ENCODE measurements at regions not wholly inside any gene's neighbourhood (a gene's known extent, or its start where the extent isn't known, plus 50 kb on each side); places are given as distances from the start of the nearest gene placed in this dataset.

DNA sequence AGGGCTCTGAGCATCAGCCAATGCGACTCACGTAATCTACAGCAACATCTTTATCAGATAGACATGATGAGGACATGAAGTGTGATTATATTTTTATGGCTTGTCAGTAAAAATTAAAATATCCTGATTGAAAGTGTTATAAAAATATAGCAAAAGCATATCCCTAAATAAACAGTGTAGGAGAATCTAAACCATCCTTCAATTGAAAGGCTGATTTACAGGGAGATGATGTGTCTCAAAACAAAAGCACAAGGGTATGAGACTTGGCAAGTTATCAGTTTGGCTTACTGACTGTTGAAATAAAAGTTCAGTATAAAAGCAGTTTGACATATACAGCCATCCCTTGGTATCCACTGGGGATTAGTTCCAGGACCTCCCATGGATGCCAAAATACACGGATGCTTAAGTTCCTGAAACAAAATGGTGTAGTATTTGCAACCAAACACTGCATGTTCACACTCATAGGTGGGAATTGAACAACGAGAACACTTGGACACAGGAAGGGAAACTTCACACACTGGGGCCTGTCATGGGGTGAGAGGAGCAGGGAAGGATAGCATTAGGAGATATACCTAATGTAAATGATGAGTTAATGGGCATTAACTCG lies 149.9 kb upstream of the MAP1B start:
- Histone ChIP-seq H3K4me1 (no peaks in the 10 kb centered on the region), H3K27me3 (no peaks in the 10 kb centered on the region), H3K9me3 (no peaks in the 10 kb centered on the region), H3K36me3 (no peaks in the 10 kb centered on the region), H3K27ac (no peak overlapping the region), H3K4me3 (no peak overlapping the region)
- no peak for DNase-seq (ENCODE audit: low spot score)
- TF ChIP-seq, protein P1, sequence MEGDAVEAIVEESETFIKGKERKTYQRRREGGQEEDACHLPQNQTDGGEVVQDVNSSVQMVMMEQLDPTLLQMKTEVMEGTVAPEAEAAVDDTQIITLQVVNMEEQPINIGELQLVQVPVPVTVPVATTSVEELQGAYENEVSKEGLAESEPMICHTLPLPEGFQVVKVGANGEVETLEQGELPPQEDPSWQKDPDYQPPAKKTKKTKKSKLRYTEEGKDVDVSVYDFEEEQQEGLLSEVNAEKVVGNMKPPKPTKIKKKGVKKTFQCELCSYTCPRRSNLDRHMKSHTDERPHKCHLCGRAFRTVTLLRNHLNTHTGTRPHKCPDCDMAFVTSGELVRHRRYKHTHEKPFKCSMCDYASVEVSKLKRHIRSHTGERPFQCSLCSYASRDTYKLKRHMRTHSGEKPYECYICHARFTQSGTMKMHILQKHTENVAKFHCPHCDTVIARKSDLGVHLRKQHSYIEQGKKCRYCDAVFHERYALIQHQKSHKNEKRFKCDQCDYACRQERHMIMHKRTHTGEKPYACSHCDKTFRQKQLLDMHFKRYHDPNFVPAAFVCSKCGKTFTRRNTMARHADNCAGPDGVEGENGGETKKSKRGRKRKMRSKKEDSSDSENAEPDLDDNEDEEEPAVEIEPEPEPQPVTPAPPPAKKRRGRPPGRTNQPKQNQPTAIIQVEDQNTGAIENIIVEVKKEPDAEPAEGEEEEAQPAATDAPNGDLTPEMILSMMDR (IDR thresholded peaks at IDR 0.05) = no peak

- no peak for DNase-seq (ENCODE audit: low spot score)
- TF ChIP-seq, protein P1 (IDR thresholded peaks at IDR 0.05) = no peak
Measured at GRCh38 chr5:71960195-71960594, 147.1 kb upstream of the MAP1B start.

GRCh38 chr5:71961786-71962185 lies 145.5 kb upstream of the MAP1B start:
- H3K36me3 ChIP-seq = no peaks in the 10 kb centered on the region
- no peaks in the 10 kb centered on the region for H3K4me1 ChIP-seq
- no peaks in the 10 kb centered on the region for H3K27me3 ChIP-seq
- DNase-seq (ENCODE audit: low spot score) = no peak
- no peak overlapping the region for H3K4me3 ChIP-seq
- TF ChIP-seq, protein P1 (IDR thresholded peaks at IDR 0.05) = no peak
- H3K9me3 ChIP-seq = no peaks in the 10 kb centered on the region
- H3K27ac ChIP-seq = no peak overlapping the region

More at GRCh38 chr5:71960195-71960594, 147.1 kb upstream of the MAP1B start:
- Histone ChIP-seq H3K27me3 (no peaks in the 10 kb centered on the region), H3K36me3 (no peaks in the 10 kb centered on the region), H3K4me3 (no peak overlapping the region), H3K27ac (no peak overlapping the region), H3K4me1 (no peaks in the 10 kb centered on the region), H3K9me3 (no peaks in the 10 kb centered on the region)

GRCh38 chr5:71969460-71969859 lies 137.8 kb upstream of the MAP1B start:
- H3K27me3 ChIP-seq = no peaks in the 10 kb centered on the region

GRCh38 chr5:71971862-71972261 lies 135.4 kb upstream of the MAP1B start:
- no peak for DNase-seq (ENCODE audit: low spot score)
- no peaks in the 10 kb centered on the region for H3K9me3 ChIP-seq

More at GRCh38 chr5:71969460-71969859, 137.8 kb upstream of the MAP1B start:
- Histone ChIP-seq H3K9me3 (no peaks in the 10 kb centered on the region), H3K27ac (no peak overlapping the region), H3K4me1 (peaks cover 0 to 26% of the 10 kb centered on the region in 2 donors), H3K36me3 (no peaks in the 10 kb centered on the region), H3K4me3 (no peak overlapping the region)
- TF ChIP-seq, protein P1 (IDR thresholded peaks at IDR 0.05) = no peak
- DNase-seq (ENCODE audit: low spot score) = no peak

More at GRCh38 chr5:71971862-71972261, 135.4 kb upstream of the MAP1B start:
- TF ChIP-seq, protein P1 (IDR thresholded peaks at IDR 0.05) = no peak
- no peaks in the 10 kb centered on the region for H3K36me3 ChIP-seq
- H3K4me3 ChIP-seq = no peak overlapping the region
- H3K27me3 ChIP-seq = no peaks in the 10 kb centered on the region
- no peak overlapping the region for H3K27ac ChIP-seq
- H3K4me1 ChIP-seq = peaks cover 0 to 32% of the 10 kb centered on the region in 2 donors

Measured in right atrium auricular region (tissue), 2 donors.